T-cell (primary cell): ENCODE measurements at regions not wholly inside any gene's neighbourhood (a gene's known extent, or its start where the extent isn't known, plus 50 kb on each side); places are given as distances from the start of the nearest gene placed in this dataset.
"Not testable (repeated sequence)": the region's sequence is repeated elsewhere in the genome, so short reads cannot be mapped to it uniquely, and the experiment has no call there.

Experiments
- ATAC-seq, 4 experiments: fragments of 200-7000 bp in 3 of 4; fragments of 150-1000 bp in 1 of 4; cut with Tn5 transposase; replicated peaks in 1 of 4; 1 replicate in 3 of 4; 2 replicates in 1 of 4; pipeline ENCODE4 v1.10.0; 2021; ENCODE audit warnings: moderate library complexity in 3 of 4, mild to moderate bottlenecking in 2 of 4, moderate number of reproducible peaks in 1 of 4
- CTCF ChIA-PET, 2 donors: fragments of 300-600 bp; sonication (Branson Sonifier 250); formaldehyde crosslinking; loops; one replicate each; lab custom pipeline; 2022; ENCODE audit warnings: antibody characterized with exemption in 2 of 2; lab: Charles Lee
- POLR2A ChIA-PET, 2 donors: fragments of 300-600 bp; sonication (Branson Sonifier 250); formaldehyde crosslinking; loops; one replicate each; lab custom pipeline; 2022; ENCODE audit warnings: antibody characterized with exemption in 2 of 2; lab: Charles Lee
- DNase-seq, 35 experiments: peaks; one replicate each; pipeline versions ENCODE4 v3.0.0 to v3.0.0-alpha.2; 2013 to 2023
- H3K27ac ChIP-seq: one replicate; pipeline ENCODE4 v1.5.1; 2013; ENCODE audit warnings: low read length
- H3K27me3 ChIP-seq, 2 experiments: replicated peaks in 1 of 2; 1 replicate in 1 of 2; 2 replicates in 1 of 2; pipeline versions ENCODE4 v1.6.1 to v1.7.0; 2013; ENCODE audit warnings: low read length in 1 of 2, mixed read lengths in 1 of 2; ENCODE audit not compliant: control insufficient read depth in 2 of 2, insufficient read depth in 2 of 2; ENCODE audit errors: extremely low read depth in 1 of 2
- H3K36me3 ChIP-seq, 2 donors: 1 replicate in 1 of 2; 2 replicates in 1 of 2; pipeline versions ENCODE4 v1.6.1 to v1.7.0; 2013; ENCODE audit warnings: low read length in 1 of 2; ENCODE audit not compliant: control insufficient read depth in 2 of 2, insufficient read depth in 1 of 2; ENCODE audit errors: extremely low read depth in 1 of 2
- H3K4me1 ChIP-seq, 2 experiments: 1 replicate in 1 of 2; 2 replicates in 1 of 2; pipeline versions ENCODE4 v1.6.1 to v1.7.0; 2013; ENCODE audit warnings: low read length in 2 of 2, mixed read lengths in 1 of 2; ENCODE audit not compliant: insufficient read depth in 2 of 2, control insufficient read depth in 1 of 2; ENCODE audit errors: extremely low read depth in 1 of 2
- H3K4me3 ChIP-seq, 2 donors: 1 replicate in 1 of 2; 2 replicates in 1 of 2; pipeline versions ENCODE4 v1.5.1 to v1.7.0; 2013; ENCODE audit warnings: mild to moderate bottlenecking in 2 of 2, low read length in 1 of 2, moderate library complexity in 1 of 2; ENCODE audit not compliant: control insufficient read depth in 1 of 2; ENCODE audit errors: extremely low read depth in 1 of 2
- H3K9me3 ChIP-seq: 2 replicates; pipeline ENCODE4 v1.7.0; 2013
- H3K27ac Mint-ChIP-seq, 2 donors: one replicate each; pipeline ENCODE4 v1.8.0; 2020 to 2021; ENCODE audit warnings: mild to moderate bottlenecking in 2 of 2, mixed read lengths in 2 of 2
- H3K27me3 Mint-ChIP-seq, 2 donors: one replicate each; pipeline ENCODE4 v1.8.0; 2021 to 2022; ENCODE audit warnings: mixed read lengths in 2 of 2
- H3K36me3 Mint-ChIP-seq: one replicate; pipeline ENCODE4 v1.8.0; 2021; ENCODE audit warnings: mixed read lengths
- H3K4me1 Mint-ChIP-seq, 3 donors: one replicate each; pipeline ENCODE4 v1.8.0; 2020 to 2022; ENCODE audit warnings: mixed read lengths in 3 of 3, mild to moderate bottlenecking in 1 of 3
- H3K4me3 Mint-ChIP-seq, 3 donors: one replicate each; pipeline ENCODE4 v1.8.0; 2020 to 2022; ENCODE audit warnings: mild to moderate bottlenecking in 3 of 3, mixed read lengths in 3 of 3, moderate library complexity in 3 of 3
- H3K9me3 Mint-ChIP-seq, 3 donors: one replicate each; pipeline ENCODE4 v1.8.0; 2020 to 2022; ENCODE audit warnings: mixed read lengths in 3 of 3
- WGBS: methylation state at CpG from one replicate; pipeline ENCODE4 v1.1.5; 2013; ENCODE audit warnings: missing lambda C conversion rate; ENCODE audit not compliant: insufficient coverage; 5-methylcytosine and 5-hydroxymethylcytosine counted together

DNA sequence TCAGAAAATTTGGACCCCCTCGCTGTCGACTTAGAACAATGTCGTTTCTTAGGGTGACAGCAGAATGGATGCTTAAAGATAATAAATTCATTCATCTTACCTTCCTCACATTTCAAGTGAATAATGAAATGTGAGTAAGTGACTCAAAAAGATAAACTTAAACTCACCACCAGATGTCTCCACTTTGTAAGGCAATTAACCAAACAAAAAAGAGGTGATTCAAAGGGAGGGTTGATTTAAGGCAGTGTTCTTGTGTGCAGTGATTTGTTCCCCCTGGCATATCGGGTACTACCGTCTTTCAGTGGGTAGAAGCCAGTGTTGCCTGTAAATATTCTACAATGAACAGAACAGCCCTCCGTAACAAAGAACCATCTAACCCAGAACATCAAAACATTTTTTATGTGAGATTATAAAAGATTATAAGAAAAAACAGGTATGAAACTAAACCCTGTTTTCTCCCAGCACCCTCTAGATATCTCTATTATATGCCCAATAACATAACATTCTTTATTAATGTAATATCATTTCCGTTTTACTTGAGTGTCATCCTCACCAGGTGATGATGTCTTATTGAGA is 589.7 kb downstream of the CBLN4 start:
- no CpG with 5 or more reads among the region's 7 CpGs for WGBS
- POLR2A ChIA-PET = no interaction called here
- peaks cover 3 to 14% (median 9%) of the 10 kb centered on the region in 3 donors for H3K9me3 Mint-ChIP-seq
- H3K27me3 ChIP-seq = no peaks in the 10 kb centered on the region
- H3K4me1 ChIP-seq = no peaks in the 10 kb centered on the region
- no peak for DNase-seq
- H3K27ac Mint-ChIP-seq = no peak overlapping the region
- ATAC-seq = no peak
- no peak overlapping the region for H3K4me3 Mint-ChIP-seq
- no peak overlapping the region for H3K27ac ChIP-seq
- H3K4me1 Mint-ChIP-seq = no peaks in the 10 kb centered on the region
- no peaks in the 10 kb centered on the region for H3K27me3 Mint-ChIP-seq
- CTCF ChIA-PET = no interaction called here
- H3K4me3 ChIP-seq = no peak overlapping the region
- H3K36me3 ChIP-seq = no peaks in the 10 kb centered on the region
- H3K9me3 ChIP-seq = no peaks in the 10 kb centered on the region
- H3K36me3 Mint-ChIP-seq = no peaks in the 10 kb centered on the region

DNA sequence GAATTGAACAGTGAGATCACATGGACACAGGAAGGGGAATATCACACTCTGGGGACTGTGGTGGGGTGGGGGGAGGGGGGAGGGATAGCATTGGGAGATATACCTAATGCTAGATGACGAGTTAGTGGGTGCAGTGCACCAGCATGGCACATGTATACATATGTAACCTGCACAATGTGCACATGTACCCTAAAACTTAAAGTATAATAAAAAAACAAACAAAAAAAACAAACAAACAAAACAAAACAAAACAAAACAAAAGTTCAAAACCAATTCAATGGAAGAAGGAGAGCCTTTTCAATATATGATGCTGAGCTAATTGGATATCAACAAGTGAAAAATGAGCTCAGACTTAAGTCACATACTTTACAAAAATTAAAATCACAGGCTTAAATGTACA is 592.8 kb downstream of the CBLN4 start:
- H3K27ac Mint-ChIP-seq, POLR2A ChIA-PET, H3K4me1 ChIP-seq: not testable (repeated sequence)

DNA sequence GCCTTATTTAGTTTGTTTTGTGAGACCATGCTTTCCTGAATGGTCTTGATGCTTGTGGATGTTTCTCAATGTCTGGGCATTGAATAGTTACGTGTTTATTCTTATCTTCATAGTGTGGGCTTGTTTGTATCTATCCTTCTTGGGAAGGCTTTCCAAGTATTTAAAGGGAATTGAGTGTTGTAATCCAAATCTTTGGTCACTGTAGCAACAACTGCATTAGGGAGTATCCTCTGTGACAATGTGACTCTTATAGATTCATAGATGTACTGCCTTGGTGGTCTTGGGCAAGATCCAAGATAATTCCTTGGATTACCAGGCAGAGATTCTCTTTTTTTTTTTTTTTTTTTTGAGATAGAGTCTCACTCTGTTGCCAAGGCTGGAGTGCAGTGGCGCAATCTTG is 598.4 kb downstream of the CBLN4 start:
- no peaks in the 10 kb centered on the region for H3K27me3 Mint-ChIP-seq
- H3K4me3 ChIP-seq = no peak overlapping the region
- WGBS = 60% methylated on average over 1 of the region's 2 CpGs
- no peaks in the 10 kb centered on the region for H3K9me3 ChIP-seq
- ChIA-PET CTCF (no interaction called here), POLR2A (no interaction called here)
- H3K4me3 Mint-ChIP-seq = no peak overlapping the region
- no peaks in the 10 kb centered on the region for H3K36me3 Mint-ChIP-seq
- ATAC-seq = no peak
- H3K9me3 Mint-ChIP-seq = peaks cover 18 to 32% (median 18%) of the 10 kb centered on the region in 3 donors
- peaks cover 0 to 2% of the 10 kb centered on the region in 2 experiments for H3K27me3 ChIP-seq
- no peak overlapping the region for H3K27ac Mint-ChIP-seq
- H3K27ac ChIP-seq = no peak overlapping the region
- H3K36me3 ChIP-seq = no peaks in the 10 kb centered on the region
- no peaks in the 10 kb centered on the region for H3K4me1 ChIP-seq
- DNase-seq = no peak
- no peaks in the 10 kb centered on the region for H3K4me1 Mint-ChIP-seq

More for the DNA sequence above, 592.8 kb downstream of the CBLN4 start:
- DNase-seq, CTCF ChIA-PET, H3K27me3 ChIP-seq, H3K36me3 ChIP-seq, H3K36me3 Mint-ChIP-seq, H3K4me3 Mint-ChIP-seq, H3K9me3 ChIP-seq, ATAC-seq, H3K9me3 Mint-ChIP-seq, H3K27me3 Mint-ChIP-seq, H3K27ac ChIP-seq, H3K4me1 Mint-ChIP-seq, H3K4me3 ChIP-seq: not testable (repeated sequence)
- WGBS = no CpG with 5 or more reads among the region's 1 CpG

DNA sequence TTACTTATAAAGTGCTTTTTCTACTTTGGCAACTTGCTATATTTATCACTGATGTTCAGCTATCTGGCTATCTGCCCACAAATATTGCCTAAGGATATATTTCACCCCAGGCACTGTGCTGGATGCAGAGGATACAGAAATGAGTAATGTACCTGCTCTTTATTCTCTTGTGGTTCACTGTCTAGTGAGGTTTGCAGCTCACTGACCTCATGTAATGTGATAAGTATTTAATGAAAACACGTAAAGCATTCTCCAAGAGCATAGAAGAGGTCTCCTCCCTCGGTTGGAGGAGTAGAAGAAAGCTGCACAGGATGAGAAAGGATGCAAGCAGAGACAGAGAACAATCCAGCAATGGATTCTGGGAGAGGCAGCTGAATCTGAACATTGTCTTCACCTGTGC is 610.7 kb downstream of the CBLN4 start:
- H3K27me3 Mint-ChIP-seq = no peaks in the 10 kb centered on the region
- no peaks in the 10 kb centered on the region for H3K27me3 ChIP-seq
- CTCF ChIA-PET = no interaction called here
- ATAC-seq (no peak), DNase-seq (no peak)
- H3K36me3 ChIP-seq = no peaks in the 10 kb centered on the region
- POLR2A ChIA-PET = no interaction called here
- no peak overlapping the region for H3K4me3 Mint-ChIP-seq
- H3K9me3 Mint-ChIP-seq = peaks cover 4 to 20% (median 11%) of the 10 kb centered on the region in 3 donors
- H3K4me1 Mint-ChIP-seq = no peaks in the 10 kb centered on the region
- no peaks in the 10 kb centered on the region for H3K36me3 Mint-ChIP-seq
- H3K27ac Mint-ChIP-seq = no peak overlapping the region
- H3K27ac ChIP-seq = no peak overlapping the region
- no peaks in the 10 kb centered on the region for H3K4me1 ChIP-seq
- WGBS = no CpG with 5 or more reads among the region's 2 CpGs
- no peak overlapping the region for H3K4me3 ChIP-seq
- no peaks in the 10 kb centered on the region for H3K9me3 ChIP-seq

DNA sequence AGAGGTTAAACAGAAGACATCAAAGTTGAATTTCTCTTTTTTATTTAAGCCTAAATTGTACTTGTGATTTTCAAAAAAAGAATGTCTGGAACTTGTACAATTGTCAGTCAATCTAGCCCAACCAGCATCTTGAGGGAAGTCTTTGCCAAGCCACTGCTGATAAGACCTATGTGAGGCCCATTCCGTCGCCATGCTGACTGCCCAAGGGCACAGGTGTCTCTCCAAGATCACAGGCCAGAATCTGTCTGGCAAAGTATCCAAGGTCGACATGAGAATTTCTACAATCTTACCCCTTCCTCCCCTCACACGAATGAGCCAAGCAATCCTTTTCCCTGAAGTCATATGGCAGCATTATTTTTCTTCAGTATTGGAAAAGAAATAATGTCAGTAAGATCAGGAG is 614.5 kb downstream of the CBLN4 start:
- H3K36me3 ChIP-seq = no peaks in the 10 kb centered on the region
- peaks cover 6 to 28% (median 8%) of the 10 kb centered on the region in 3 donors for H3K9me3 Mint-ChIP-seq
- H3K27ac Mint-ChIP-seq = no peak overlapping the region
- ChIA-PET POLR2A (no interaction called here), CTCF (no interaction called here)
- no peaks in the 10 kb centered on the region for H3K27me3 ChIP-seq
- 86% methylated on average over 2 of the region's 4 CpGs for WGBS
- H3K4me1 Mint-ChIP-seq = no peaks in the 10 kb centered on the region
- peaks cover 2% of the 10 kb centered on the region for H3K9me3 ChIP-seq
- no peak overlapping the region for H3K4me3 ChIP-seq
- ATAC-seq = no peak
- H3K4me3 Mint-ChIP-seq = no peak overlapping the region
- DNase-seq = no peak
- no peaks in the 10 kb centered on the region for H3K27me3 Mint-ChIP-seq
- no peak overlapping the region for H3K27ac ChIP-seq
- H3K4me1 ChIP-seq = no peaks in the 10 kb centered on the region
- no peaks in the 10 kb centered on the region for H3K36me3 Mint-ChIP-seq

DNA sequence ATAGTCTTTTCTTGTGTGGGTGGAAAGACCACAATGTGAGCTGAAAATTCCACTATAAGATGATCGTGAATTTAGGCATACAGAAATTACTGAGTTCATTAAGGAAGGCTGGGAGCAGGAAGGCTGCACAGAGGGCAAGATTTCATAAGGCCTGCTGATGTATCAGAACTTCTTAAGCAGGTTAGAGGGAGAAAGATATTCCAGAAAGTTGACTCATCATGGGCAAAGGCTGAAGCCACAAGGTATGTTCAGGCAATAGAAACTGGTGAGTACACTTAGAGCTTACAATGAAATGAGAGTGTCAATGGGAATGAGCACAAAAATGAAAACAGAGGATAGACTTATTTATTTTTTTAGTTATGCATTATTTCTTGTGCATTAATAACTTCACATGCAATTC is 618.6 kb downstream of the CBLN4 start:
- H3K27me3 Mint-ChIP-seq = no peaks in the 10 kb centered on the region
- WGBS = 63% methylated on average over 1 of the region's 1 CpG
- no peaks in the 10 kb centered on the region for H3K36me3 Mint-ChIP-seq
- Histone ChIP-seq H3K4me1 (no peaks in the 10 kb centered on the region), H3K27me3 (no peaks in the 10 kb centered on the region), H3K27ac (no peak overlapping the region), H3K9me3 (peaks cover 2% of the 10 kb centered on the region), H3K4me3 (no peak overlapping the region), H3K36me3 (no peaks in the 10 kb centered on the region)
- no peak overlapping the region for H3K27ac Mint-ChIP-seq
- H3K4me3 Mint-ChIP-seq = no peak overlapping the region
- CTCF ChIA-PET = no interaction called here
- no peaks in the 10 kb centered on the region for H3K4me1 Mint-ChIP-seq
- peaks cover 11 to 32% (median 22%) of the 10 kb centered on the region in 3 donors for H3K9me3 Mint-ChIP-seq
- no peak for DNase-seq
- POLR2A ChIA-PET = no interaction called here
- ATAC-seq = no peak

DNA sequence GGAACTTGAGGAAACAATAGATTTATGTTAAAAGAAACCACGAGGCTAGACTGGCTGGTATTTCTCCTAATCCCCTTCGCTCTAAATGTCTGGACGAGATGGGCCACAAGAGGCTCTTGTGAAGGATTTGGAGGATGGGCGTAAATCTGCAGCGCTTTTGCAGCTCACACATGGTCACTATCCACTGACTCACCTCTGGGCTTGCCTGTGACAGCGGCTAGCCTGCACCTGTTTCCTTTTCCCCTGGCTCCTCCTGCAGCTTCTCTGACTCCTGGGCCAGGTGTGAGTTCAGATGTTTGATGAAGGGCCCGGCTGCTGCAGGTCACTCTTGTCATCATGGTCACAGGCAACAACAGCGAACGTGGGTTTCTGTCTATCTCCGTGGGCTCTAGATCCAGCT is 629.4 kb downstream of the CBLN4 start:
- H3K4me1 Mint-ChIP-seq = no peaks in the 10 kb centered on the region

More for the DNA sequence above, 629.4 kb downstream of the CBLN4 start:
- Histone ChIP-seq H3K4me1 (no peaks in the 10 kb centered on the region), H3K9me3 (no peaks in the 10 kb centered on the region), H3K27me3 (no peaks in the 10 kb centered on the region), H3K27ac (no peak overlapping the region), H3K36me3 (no peaks in the 10 kb centered on the region), H3K4me3 (no peak overlapping the region)
- POLR2A ChIA-PET = no interaction called here
- DNase-seq (no peak), ATAC-seq (no peak)
- CTCF ChIA-PET = no interaction called here
- Mint-ChIP-seq H3K4me3 (no peak overlapping the region), H3K27ac (no peak overlapping the region), H3K27me3 (no peaks in the 10 kb centered on the region), H3K9me3 (peaks cover 10 to 12% (median 11%) of the 10 kb centered on the region in 3 donors), H3K36me3 (no peaks in the 10 kb centered on the region)
- 49% methylated on average over 6 of the region's 10 CpGs for WGBS
